PC-9 (cell line): ENCODE measurements at regions not wholly inside any gene's neighbourhood (a gene's known extent, or its start where the extent isn't known, plus 50 kb on each side); places are given as distances from the start of the nearest gene placed in this dataset.

Source experiments
- BruUV-seq: library from RNA; stranded (reverse); fragments of 400-500 nt; replicated peaks from 2 replicates; lab custom pipeline; 2021; lab: Mats Ljungman, UMichigan
- CTCF ChIA-PET: fragments of 300-600 bp; sonication (Branson Sonifier 250); formaldehyde crosslinking; loops from one replicate; lab custom pipeline; 2022; ENCODE audit warnings: antibody characterized with exemption; lab: Charles Lee
- POLR2A ChIA-PET: fragments of 300-600 bp; sonication (Branson Sonifier 250); formaldehyde crosslinking; loops from one replicate; lab custom pipeline; 2022; ENCODE audit warnings: antibody characterized with exemption; ENCODE audit not compliant: unreplicated experiment; lab: Charles Lee
- DNase-seq, 2 experiments: peaks; one replicate each; pipeline versions ENCODE4 v3.0.0 to v3.0.0-alpha.2; 2015 to 2022; ENCODE audit warnings: mixed read lengths in 1 of 2
- H2AFZ ChIP-seq: fragments of 200-600 bp; sonication (generic); 2 replicates; pipeline ENCODE4 v1.8.1; 2017; ENCODE audit warnings: antibody characterized with exemption
- H3F3A ChIP-seq: fragments of 200-600 bp; sonication (generic); 2 replicates; pipeline ENCODE4 v1.8.1; 2017; ENCODE audit warnings: antibody characterized with exemption, mild to moderate bottlenecking, low read depth; ENCODE audit not compliant: insufficient read depth
- H3K27ac ChIP-seq: fragments of 200-600 bp; sonication (generic); 2 replicates; pipeline ENCODE4 v1.6.1; 2016; ENCODE audit warnings: mixed run types
- H3K27me3 ChIP-seq: fragments of 200-600 bp; sonication (generic); 2 replicates; pipeline ENCODE4 v1.6.1; 2016; ENCODE audit warnings: low read depth, mixed run types; ENCODE audit not compliant: insufficient read depth
- H3K36me3 ChIP-seq: fragments of 200-600 bp; sonication (generic); 2 replicates; pipeline ENCODE4 v1.6.1; 2016; ENCODE audit warnings: low read depth, mixed run types
- H3K4me1 ChIP-seq: fragments of 200-600 bp; sonication (generic); replicated peaks from 2 replicates; pipeline ENCODE4 v1.6.1; 2016; ENCODE audit warnings: mixed run types; ENCODE audit not compliant: insufficient read depth
- H3K4me2 ChIP-seq: fragments of 200-600 bp; sonication (generic); 2 replicates; pipeline ENCODE4 v1.6.1; 2017; ENCODE audit warnings: mixed run types
- H3K4me3 ChIP-seq: fragments of 200-600 bp; sonication (generic); 2 replicates; pipeline ENCODE4 v1.6.1; 2016; ENCODE audit warnings: mixed run types
- H3K79me2 ChIP-seq: fragments of 200-600 bp; sonication (generic); 2 replicates; pipeline ENCODE4 v1.6.1; 2017; ENCODE audit warnings: low read depth, mixed run types
- H3K9me2 ChIP-seq: fragments of 200-600 bp; sonication (generic); 2 replicates; pipeline ENCODE4 v1.8.1; 2017; ENCODE audit warnings: mild to moderate bottlenecking; ENCODE audit not compliant: insufficient read depth
- H3K9me3 ChIP-seq: fragments of 200-600 bp; sonication (generic); 2 replicates; pipeline ENCODE4 v1.8.1; 2016; ENCODE audit warnings: low read depth; ENCODE audit not compliant: insufficient read depth
- H4K20me1 ChIP-seq: fragments of 200-600 bp; sonication (generic); 2 replicates; pipeline ENCODE4 v1.8.1; 2017; ENCODE audit not compliant: insufficient read depth
- EZH2 ChIP-seq: fragments of 200-600 bp; sonication (generic); IDR thresholded peaks from 2 replicates; pipeline ENCODE4 v1.8.0; 2017; ENCODE audit warnings: antibody characterized with exemption, low read depth
- intact Hi-C: fragments of 100-400 bp; cut with micrococcal nuclease; formaldehyde crosslinking; loops from one replicate; pipeline ENCODE4 v1.10.0; 2022; ENCODE audit not compliant: unreplicated experiment
- TF ChIP-seq, protein P1 (sequence below): fragments of 200-600 bp; sonication (generic); conservative IDR thresholded peaks from 2 replicates; pipeline ENCODE4 v1.6.1; 2017; ENCODE audit warnings: mixed run types, antibody characterized with exemption, mild to moderate bottlenecking, moderate library complexity

DNA sequence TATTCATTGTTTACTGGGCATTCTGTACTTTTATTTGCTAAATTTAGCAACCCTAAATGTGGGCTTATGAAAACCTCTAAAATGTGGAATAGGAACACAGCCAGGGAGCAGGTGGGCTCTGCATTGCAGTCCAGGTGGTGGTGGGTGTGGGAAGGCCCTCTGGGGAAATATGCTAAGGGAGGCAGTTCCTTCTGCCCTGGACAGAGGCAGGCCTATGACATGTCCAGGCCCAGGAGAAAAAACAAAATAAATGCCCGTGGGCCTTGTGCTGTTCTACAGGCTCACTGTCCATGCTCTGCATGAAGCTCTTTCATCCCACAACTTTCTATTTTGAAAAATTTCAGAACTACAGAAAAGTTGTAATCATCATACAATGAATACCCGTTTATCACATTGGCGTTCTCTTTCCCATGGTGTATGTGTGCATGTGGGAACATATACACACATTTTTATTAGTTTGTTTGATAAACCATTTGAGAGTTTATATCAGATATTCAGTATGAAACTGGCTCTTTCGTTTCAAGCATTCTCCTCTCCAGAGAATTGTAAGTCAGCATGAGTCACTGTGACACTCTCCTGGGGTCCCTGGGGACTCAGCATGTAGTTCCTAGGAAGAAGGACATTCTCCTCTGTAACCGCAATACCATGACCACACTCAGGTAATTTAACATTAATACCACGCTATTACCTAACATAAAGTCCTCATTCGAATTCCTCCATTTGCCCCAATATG is 505.3 kb downstream of the COG6 start:
- intact Hi-C loops = no loop called here
- Histone ChIP-seq H3F3A (no peaks in the 10 kb centered on the region), H2AFZ (no peak overlapping the region), H4K20me1 (no peaks in the 10 kb centered on the region), H3K27ac (no peak overlapping the region), H3K4me3 (no peak overlapping the region), H3K4me2 (no peak overlapping the region), H3K9me3 (no peaks in the 10 kb centered on the region), H3K4me1 (peaks cover 27% of the 10 kb centered on the region), H3K79me2 (no peaks in the 10 kb centered on the region), H3K9me2 (no peaks in the 10 kb centered on the region), H3K27me3 (no peaks in the 10 kb centered on the region), H3K36me3 (no peaks in the 10 kb centered on the region)
- ChIA-PET POLR2A (no interaction called here), CTCF (no interaction called here)
- BruUV-seq = no TSS peak
- no peak for DNase-seq
- TF ChIP-seq, protein P1, sequence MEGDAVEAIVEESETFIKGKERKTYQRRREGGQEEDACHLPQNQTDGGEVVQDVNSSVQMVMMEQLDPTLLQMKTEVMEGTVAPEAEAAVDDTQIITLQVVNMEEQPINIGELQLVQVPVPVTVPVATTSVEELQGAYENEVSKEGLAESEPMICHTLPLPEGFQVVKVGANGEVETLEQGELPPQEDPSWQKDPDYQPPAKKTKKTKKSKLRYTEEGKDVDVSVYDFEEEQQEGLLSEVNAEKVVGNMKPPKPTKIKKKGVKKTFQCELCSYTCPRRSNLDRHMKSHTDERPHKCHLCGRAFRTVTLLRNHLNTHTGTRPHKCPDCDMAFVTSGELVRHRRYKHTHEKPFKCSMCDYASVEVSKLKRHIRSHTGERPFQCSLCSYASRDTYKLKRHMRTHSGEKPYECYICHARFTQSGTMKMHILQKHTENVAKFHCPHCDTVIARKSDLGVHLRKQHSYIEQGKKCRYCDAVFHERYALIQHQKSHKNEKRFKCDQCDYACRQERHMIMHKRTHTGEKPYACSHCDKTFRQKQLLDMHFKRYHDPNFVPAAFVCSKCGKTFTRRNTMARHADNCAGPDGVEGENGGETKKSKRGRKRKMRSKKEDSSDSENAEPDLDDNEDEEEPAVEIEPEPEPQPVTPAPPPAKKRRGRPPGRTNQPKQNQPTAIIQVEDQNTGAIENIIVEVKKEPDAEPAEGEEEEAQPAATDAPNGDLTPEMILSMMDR = no peak
- no peak for TF ChIP-seq EZH2

- H3K9me2 ChIP-seq = no peaks in the 10 kb centered on the region
- ChIA-PET POLR2A (no interaction called here), CTCF (interaction anchor here (0.6 kb wide), 1 partner anchor 59 kb away, joined by 3 read pairs; no protein-coding TSS in a partner anchor)
- TF ChIP-seq EZH2 = no peak
- TF ChIP-seq, protein P1 = no peak
- H3F3A ChIP-seq = no peaks in the 10 kb centered on the region
- no peak overlapping the region for H3K4me2 ChIP-seq
- H3K9me3 ChIP-seq = no peaks in the 10 kb centered on the region
- H3K4me1 ChIP-seq = peaks cover 27% of the 10 kb centered on the region
- no peak overlapping the region for H2AFZ ChIP-seq
- no peaks in the 10 kb centered on the region for H3K79me2 ChIP-seq
- no peak overlapping the region for H3K4me3 ChIP-seq
- no peaks in the 10 kb centered on the region for H3K27me3 ChIP-seq
- no TSS peak for BruUV-seq
- no peak overlapping the region for H3K27ac ChIP-seq
- intact Hi-C loops = no loop called here
- H3K36me3 ChIP-seq = no peaks in the 10 kb centered on the region
- H4K20me1 ChIP-seq = no peaks in the 10 kb centered on the region
- no peak for DNase-seq
Measured at GRCh38 chr13:40161351-40161810, 505.1 kb downstream of the FOXO1 start.

DNA sequence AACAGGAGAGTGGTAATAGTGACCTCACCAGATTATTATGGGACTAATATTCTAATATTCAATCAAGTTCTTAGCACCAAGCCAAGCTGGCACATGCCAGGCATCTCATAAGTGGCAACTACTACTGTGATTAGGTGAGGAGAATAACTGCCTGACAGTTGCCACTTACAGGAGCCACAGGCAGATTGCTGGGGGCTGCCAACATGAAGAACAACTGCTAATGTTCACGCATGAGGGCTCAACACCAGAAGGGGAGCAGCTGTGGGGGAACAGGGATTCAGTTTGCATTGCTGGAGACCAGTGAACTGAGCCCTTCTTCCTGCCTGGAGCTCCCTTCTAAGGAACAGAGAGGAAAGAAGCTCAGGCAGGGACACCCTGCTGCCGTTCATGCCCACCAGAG is 504.5 kb downstream of the FOXO1 start:
- Histone ChIP-seq H3K9me2 (no peaks in the 10 kb centered on the region), H3K27ac (no peak overlapping the region), H3K27me3 (no peaks in the 10 kb centered on the region), H4K20me1 (no peaks in the 10 kb centered on the region), H3K4me2 (no peak overlapping the region), H2AFZ (no peak overlapping the region), H3K9me3 (no peaks in the 10 kb centered on the region), H3F3A (no peaks in the 10 kb centered on the region), H3K79me2 (no peaks in the 10 kb centered on the region), H3K4me1 (peaks cover 27% of the 10 kb centered on the region), H3K4me3 (no peak overlapping the region), H3K36me3 (no peaks in the 10 kb centered on the region)
- no TSS peak for BruUV-seq
- TF ChIP-seq, protein P1 = no peak
- TF ChIP-seq EZH2 = no peak
- intact Hi-C loops = no loop called here
- DNase-seq = no peak
- ChIA-PET POLR2A (no interaction called here), CTCF (interaction anchor here (0.6 kb wide), 1 partner anchor 59 kb away, joined by 3 read pairs; no protein-coding TSS in a partner anchor)
